GM21576 (cell line): ENCODE measurements at regions not wholly inside any gene's neighbourhood (a gene's known extent, or its start where the extent isn't known, plus 50 kb on each side); places are given as distances from the start of the nearest gene placed in this dataset.

Experiments
- ATAC-seq: cut with Tn5 transposase; IDR thresholded peaks from one replicate; pipeline ENCODE4 v1.9.1; 2021; ENCODE audit warnings: mild to moderate bottlenecking, moderate library complexity; ENCODE audit not compliant: unreplicated experiment

GRCh38 chr15:66832664-66833063 is 130.6 kb downstream of the SMAD6 start:
- ATAC-seq = no peak

- no peak for ATAC-seq
Measured at GRCh38 chr15:66833371-66833770, 131.3 kb downstream of the SMAD6 start.

GRCh38 chr15:66833803-66834202 is 131.8 kb downstream of the SMAD6 start:
- ATAC-seq = no peak

GRCh38 chr15:66834881-66835878 is 133.1 kb downstream of the SMAD6 start:
- ATAC-seq = no peak

- ATAC-seq = no peak
Measured at GRCh38 chr15:66836231-66837030, 134.4 kb downstream of the SMAD6 start.

- ATAC-seq = no peak
Measured at GRCh38 chr15:66838202-66838601, 136.2 kb downstream of the SMAD6 start.

- ATAC-seq = no peak
Measured at GRCh38 chr15:66838671-66839239, 136.7 kb downstream of the SMAD6 start.

- no peak for ATAC-seq
Measured at GRCh38 chr15:66839506-66840112, 137.6 kb downstream of the SMAD6 start.

- no peak for ATAC-seq
Measured at GRCh38 chr15:66840615-66841390, 138.8 kb downstream of the SMAD6 start.

- no peak for ATAC-seq
Measured at GRCh38 chr15:66841953-66842681, 140.1 kb downstream of the SMAD6 start.

- no peak for ATAC-seq
Measured at GRCh38 chr15:66842710-66843441, 140.8 kb downstream of the SMAD6 start.

- no peak for ATAC-seq
Measured at GRCh38 chr15:66843581-66843980, 141.5 kb downstream of the SMAD6 start.

GRCh38 chr15:66844041-66844746 is 142.2 kb downstream of the SMAD6 start:
- no peak for ATAC-seq

GRCh38 chr15:66844747-66845145 is 142.7 kb downstream of the SMAD6 start:
- no peak for ATAC-seq

GRCh38 chr15:66845266-66845785 is 143.3 kb downstream of the SMAD6 start:
- ATAC-seq = no peak

GRCh38 chr15:66846031-66846430 is 144.0 kb downstream of the SMAD6 start:
- ATAC-seq = no peak

GRCh38 chr15:66846811-66847210 is 144.8 kb downstream of the SMAD6 start:
- ATAC-seq = no peak

- ATAC-seq = no peak
Measured at GRCh38 chr15:66847565-66847991, 145.5 kb downstream of the SMAD6 start.
